PC-3 (cell line): ENCODE measurements at regions not wholly inside any gene's neighbourhood (a gene's known extent, or its start where the extent isn't known, plus 50 kb on each side); places are given as distances from the start of the nearest gene placed in this dataset.

ENCODE experiments used
- CTCF ChIP-seq: fragments of 300-600 bp; sonication (generic); conservative IDR thresholded peaks from 2 replicates; pipeline ENCODE4 v1.5.1; 2017; ENCODE audit warnings: antibody characterized with exemption, low read depth, mild to moderate bottlenecking, low read length
- EZH2 ChIP-seq: fragments of 300-600 bp; sonication (generic); IDR thresholded peaks from one replicate; pipeline ENCODE4 v1.6.1; 2017; ENCODE audit warnings: antibody characterized with exemption, mild to moderate bottlenecking, low read length; ENCODE audit not compliant: unreplicated experiment

- TF ChIP-seq CTCF = no peak
- TF ChIP-seq EZH2 = no peak
These were observed 173.4 kb downstream of the MIAT start for GRCh38 chr22:26830837-26831236.
